ENCODE measurements at regions not wholly inside any gene's neighbourhood (a gene's known extent, or its start where the extent isn't known, plus 50 kb on each side); places are given as distances from the start of the nearest gene placed in this dataset.
"Not testable (repeated sequence)": the region's sequence is repeated elsewhere in the genome, so short reads cannot be mapped to it uniquely, and the experiment has no call there.

GRCh38 chr21:35982717-35983116 is 77.6 kb downstream of the SETD4 start:
- DNase-seq (ENCODE audit: missing footprints) = no peak
- no peak for ATAC-seq
- intact Hi-C loops (cut with DNase I) = no loop called here

DNA sequence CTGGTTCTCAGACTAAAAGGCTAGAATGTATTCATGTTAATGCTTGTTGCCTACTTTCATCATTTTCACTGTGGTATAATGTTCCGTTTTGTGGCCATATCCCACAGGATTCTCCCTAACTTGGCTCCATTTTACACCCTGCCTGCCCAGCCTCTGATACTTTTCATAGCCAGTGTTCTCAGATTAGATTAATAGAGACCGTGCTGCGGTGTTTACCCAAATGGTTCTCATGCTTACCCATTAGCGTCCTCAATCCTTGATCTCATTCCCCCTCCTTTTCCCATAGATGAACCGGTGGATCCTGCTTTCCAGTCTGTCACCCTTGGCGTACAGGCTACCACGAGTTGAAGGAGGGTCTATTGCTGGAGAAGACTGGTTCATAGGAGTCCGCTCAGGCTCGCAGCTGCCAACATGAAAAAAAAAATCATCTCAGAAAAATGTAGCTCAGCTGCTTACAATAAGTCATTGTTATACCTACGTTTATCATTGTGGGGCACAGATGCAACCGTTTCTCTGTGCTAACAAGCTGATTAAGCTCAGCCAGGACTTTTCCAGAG is 78.7 kb downstream of the SETD4 start:
- intact Hi-C loops (cut with DNase I) = no loop called here
- no peak for ATAC-seq
- no peak for DNase-seq (ENCODE audit: missing footprints)

DNA sequence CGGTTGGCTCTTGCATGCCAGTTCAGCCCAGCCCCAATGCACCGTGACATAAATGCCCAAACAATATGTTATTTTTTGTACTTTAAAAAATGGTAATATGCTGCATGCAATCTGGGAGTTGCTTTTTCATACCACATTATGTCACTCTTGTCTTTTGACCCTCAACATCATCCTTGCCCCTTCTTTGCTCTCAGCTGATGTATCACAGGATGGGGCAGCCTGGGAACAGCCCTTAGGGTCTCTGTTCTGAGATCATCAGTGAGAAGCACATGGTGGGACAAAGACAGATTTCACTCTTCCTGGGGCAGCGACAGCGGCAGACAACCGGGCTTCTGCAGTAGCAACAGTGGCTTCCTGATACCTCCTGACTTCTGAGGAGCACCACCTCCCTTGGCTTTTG is 79.5 kb downstream of the SETD4 start:
- no peak for ATAC-seq
- intact Hi-C loops (cut with DNase I) = no loop called here
- DNase-seq (ENCODE audit: missing footprints) = no peak

- DNase-seq (ENCODE audit: missing footprints); intact Hi-C loops (cut with DNase I); ATAC-seq: not testable (repeated sequence)
These were observed 82.5 kb downstream of the SETD4 start for GRCh38 chr21:35977860-35978259.

- DNase-seq (ENCODE audit: missing footprints) (no peak), ATAC-seq (no peak)
- intact Hi-C loops (cut with DNase I) = no loop called here
These were observed 83.4 kb downstream of the SETD4 start for GRCh38 chr21:35976929-35977328.

DNA sequence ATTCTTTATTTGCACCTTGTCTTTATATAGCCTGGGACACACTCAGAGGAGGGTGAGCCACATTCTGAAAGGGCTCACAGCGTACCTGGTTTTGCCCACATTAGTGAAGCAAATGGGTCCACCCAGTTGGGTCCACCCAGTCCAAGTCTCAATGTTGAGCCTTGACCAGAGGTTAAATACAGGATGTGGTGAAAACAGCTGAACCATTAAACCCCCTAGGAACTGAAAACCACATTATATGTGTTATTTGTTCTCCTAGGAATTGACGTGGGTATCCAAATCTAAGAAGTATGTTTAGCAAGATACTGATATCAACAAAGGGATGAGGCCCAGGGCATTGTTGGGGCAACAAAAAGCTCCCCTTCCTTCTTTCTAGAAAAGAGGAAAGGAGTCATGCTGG is 83.8 kb downstream of the SETD4 start:
- intact Hi-C loops (cut with DNase I) = no loop called here
- DNase-seq (ENCODE audit: missing footprints) (no peak), ATAC-seq (no peak)

GRCh38 chr21:35974775-35975174 is 85.6 kb downstream of the SETD4 start:
- no peak for ATAC-seq
- intact Hi-C loops (cut with DNase I) = no loop called here
- no peak for DNase-seq (ENCODE audit: missing footprints)

GRCh38 chr21:35971824-35972223 is 88.5 kb downstream of the SETD4 start:
- DNase-seq (ENCODE audit: missing footprints) = no peak
- intact Hi-C loops (cut with DNase I) = no loop called here
- ATAC-seq = no peak

- intact Hi-C loops (cut with DNase I) = no loop called here
- ATAC-seq = no peak
- no peak for DNase-seq (ENCODE audit: missing footprints)
These were observed 91.0 kb downstream of the SETD4 start for GRCh38 chr21:35969281-35969680.

- intact Hi-C loops (cut with DNase I) = no loop called here
- DNase-seq (ENCODE audit: missing footprints) = no peak
- no peak for ATAC-seq
These were observed 91.8 kb downstream of the SETD4 start for GRCh38 chr21:35968564-35968963.

GRCh38 chr21:35965699-35966098 is 94.6 kb downstream of the SETD4 start:
- DNase-seq (ENCODE audit: missing footprints) (no peak), ATAC-seq (no peak)
- intact Hi-C loops (cut with DNase I) = no loop called here

DNA sequence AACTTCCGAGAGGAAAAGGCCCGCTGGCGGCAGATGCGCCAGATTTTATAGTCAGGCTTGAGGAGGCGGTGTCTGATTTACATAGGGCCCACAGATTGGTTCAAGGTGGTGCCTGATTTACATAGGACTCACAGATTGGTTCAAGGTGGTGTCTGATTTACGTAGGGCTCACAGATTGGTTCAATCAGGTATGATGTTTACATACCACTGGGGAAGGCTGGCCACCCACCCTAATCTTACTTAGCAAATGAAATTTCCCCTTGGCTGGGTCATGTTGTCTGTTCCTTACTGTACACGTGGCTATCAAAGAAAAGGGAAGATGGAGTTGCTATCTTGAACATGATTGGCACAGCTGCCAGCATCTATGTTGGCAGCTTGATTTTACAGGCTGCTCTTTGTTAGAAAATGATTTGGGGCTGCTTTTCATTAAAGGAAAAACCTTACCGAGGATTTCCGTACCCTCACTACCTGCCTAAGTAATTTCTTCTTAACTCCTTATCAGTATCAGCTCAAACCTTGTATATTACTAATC is 96.3 kb downstream of the SETD4 start:
- intact Hi-C loops (cut with DNase I) = no loop called here
- ATAC-seq = no peak
- no peak for DNase-seq (ENCODE audit: missing footprints)

- intact Hi-C loops (cut with DNase I) = no loop called here
- ATAC-seq (no peak), DNase-seq (ENCODE audit: missing footprints) (no peak)
These were observed 97.4 kb downstream of the SETD4 start for GRCh38 chr21:35962917-35963316.

DNA sequence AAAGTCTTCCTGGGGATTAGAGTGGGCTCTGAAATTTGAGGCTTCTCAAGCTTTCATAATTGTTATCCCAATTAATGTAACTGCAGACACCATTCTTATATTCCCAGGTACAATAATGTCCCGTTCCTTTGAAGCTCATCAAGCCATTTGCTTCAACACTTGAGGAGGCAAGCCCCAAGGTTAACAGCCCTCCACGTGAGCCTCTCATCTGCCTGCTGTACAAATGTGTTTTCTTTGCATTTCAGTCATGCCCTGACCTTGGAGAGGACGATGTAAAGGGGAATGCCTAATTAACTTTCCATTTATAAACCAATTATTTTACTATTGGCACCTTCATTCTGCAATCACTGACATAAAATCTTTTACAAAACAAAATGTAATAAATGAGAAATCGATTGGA is 106.3 kb downstream of the SETD4 start:
- no peak for DNase-seq (ENCODE audit: missing footprints)
- intact Hi-C loops (cut with DNase I) = no loop called here
- no peak for ATAC-seq

GRCh38 chr21:35953597-35953996 is 106.7 kb downstream of the SETD4 start:
- intact Hi-C loops (cut with DNase I) = no loop called here
- ATAC-seq (no peak), DNase-seq (ENCODE audit: missing footprints) (no peak)

GRCh38 chr21:35952651-35953340 is 107.5 kb downstream of the SETD4 start:
- DNase-seq (ENCODE audit: missing footprints) = no peak
- intact Hi-C loops (cut with DNase I) = no loop called here
- ATAC-seq = no peak

GRCh38 chr21:35948982-35949381 is 111.3 kb downstream of the SETD4 start:
- intact Hi-C loops (cut with DNase I) = no loop called here
- DNase-seq (ENCODE audit: missing footprints) (no peak), ATAC-seq (no peak)

DNA sequence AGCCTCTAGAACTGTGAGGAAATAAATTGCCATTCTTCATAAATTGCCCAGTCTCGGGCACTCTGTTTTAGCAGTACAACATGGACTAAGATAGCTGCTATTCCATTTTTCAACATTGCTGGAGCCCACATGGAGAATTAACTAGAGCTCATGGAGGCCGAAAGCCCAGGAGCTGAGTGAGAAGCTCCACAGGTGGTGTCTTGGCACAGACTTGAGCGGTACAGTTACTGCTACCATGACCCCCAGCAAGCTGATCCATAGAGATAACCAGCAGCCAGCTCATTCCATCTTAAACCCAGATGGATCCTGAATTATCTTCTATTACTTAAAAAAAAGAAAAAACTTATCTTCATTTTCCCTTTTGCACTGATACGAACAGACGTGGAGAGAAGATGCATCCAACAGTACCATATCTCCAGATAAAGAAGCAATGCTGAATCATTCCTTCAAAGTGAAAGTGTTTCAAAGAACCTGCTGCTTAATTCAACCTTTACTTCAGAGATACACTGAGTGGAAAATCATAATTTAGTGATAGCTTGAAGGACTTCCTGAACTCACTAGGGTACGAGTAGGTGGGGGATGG is 115.1 kb downstream of the SETD4 start:
- intact Hi-C loops (cut with DNase I) = no loop called here
- no peak for ATAC-seq
- no peak for DNase-seq (ENCODE audit: missing footprints)

DNA sequence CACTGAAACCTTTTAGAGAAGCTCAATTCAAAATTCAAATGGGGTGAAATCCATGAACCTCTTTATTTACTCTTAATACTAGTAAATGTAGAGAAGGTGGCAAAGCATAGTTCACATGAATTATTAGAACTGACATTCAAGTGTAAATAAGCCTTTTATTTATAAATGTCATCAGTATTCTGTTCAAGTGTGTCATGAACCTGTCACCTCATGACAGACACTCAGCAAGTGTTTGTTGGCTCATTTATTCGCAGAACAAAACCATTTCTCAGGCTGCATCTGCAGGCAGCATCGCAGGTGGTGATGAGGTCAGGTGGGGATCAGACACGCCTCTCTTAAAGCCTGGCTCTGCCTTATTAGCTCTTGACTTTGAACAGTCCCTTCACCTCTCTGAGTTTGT is 116.6 kb downstream of the SETD4 start:
- DNase-seq (ENCODE audit: missing footprints) (no peak), ATAC-seq (no peak)
- intact Hi-C loops (cut with DNase I) = no loop called here

Measured in Right ventricle myocardium inferior (tissue), 1 donor.